NCI-H510A (cell line): ENCODE measurements at regions not wholly inside any gene's neighbourhood (a gene's known extent, or its start where the extent isn't known, plus 50 kb on each side); places are given as distances from the start of the nearest gene placed in this dataset.

Source experiments
- DNase-seq: peaks from one replicate; lab custom pipeline; 2025; lab: John Stamatoyannopoulos, UW

DNA sequence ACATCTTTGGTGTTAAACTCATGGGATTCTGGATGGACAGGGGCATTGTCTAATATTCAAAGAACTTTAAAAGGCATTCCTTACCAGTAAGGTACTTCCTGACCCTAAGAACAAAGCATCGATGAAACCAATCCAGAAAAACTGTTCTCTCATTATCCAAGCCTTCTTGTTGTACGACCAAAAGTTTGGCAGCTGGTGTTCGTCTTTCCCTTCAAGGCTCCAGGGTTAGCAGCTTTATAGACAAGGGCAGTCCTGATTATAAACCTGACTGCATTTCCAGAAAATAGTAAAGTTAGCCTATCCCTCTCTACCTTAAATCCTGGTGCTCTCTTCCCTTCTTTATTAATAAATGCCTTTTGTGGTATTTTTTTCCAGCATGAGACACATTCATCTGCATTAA lies 149.4 kb upstream of the MRPS30 start:
- no peak for DNase-seq

DNA sequence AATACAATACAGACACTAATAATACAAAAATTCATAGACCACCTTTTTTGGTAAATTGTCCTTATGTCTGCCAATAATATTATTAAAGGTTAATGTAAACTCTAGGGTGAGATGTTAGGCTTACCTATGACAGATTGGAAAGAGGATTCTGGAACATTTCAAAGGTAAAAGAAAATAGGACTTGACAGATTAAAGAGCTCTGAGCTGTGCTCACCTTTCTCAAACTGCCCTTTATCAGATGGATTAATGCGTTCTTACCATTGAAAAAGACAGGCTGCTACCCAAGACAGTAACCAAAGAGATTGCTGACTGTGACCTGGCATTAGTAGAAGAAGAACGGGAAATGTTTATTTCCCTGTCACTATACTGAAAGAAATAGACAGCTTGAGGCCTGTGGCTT lies 156.1 kb upstream of the MRPS30 start:
- DNase-seq: no peak

DNA sequence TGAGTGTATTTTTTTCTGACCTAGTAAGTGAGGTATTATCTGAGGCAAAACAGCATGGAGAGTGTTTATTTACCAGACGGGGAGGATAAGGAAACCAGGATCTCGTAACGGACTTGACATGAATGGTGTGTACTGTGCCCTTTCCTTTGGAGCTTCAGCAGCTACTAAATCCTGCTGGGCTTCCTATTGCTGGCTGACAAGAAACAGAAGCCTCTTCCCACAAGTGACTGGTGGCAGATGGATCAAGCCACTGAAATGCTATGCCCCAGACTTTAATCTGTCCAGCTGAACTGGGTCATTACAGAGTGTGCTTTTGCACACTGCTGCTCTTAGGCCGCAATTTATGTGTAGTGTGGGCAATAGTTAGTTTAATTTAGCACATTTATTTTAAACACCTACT lies 162.7 kb upstream of the MRPS30 start:
- no peak for DNase-seq

DNA sequence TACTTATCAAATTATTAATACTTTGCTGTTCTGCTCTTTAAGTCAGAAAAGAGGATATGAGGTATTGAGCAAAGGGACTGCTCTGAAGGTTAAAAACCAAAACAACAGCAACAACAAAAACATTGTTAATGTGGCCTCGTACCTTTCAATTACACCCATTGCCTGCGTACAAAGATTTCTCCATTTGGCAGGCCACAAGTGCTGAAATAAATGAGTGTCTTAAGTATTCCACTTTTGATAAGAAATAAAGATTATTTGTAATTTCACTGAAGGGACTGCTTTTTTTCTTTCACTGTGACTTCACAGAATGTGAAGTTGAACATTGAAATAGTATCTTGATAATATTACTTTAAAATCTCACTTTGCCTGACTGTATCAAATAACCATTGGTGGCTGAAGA lies 163.2 kb upstream of the MRPS30 start:
- no peak for DNase-seq

DNA sequence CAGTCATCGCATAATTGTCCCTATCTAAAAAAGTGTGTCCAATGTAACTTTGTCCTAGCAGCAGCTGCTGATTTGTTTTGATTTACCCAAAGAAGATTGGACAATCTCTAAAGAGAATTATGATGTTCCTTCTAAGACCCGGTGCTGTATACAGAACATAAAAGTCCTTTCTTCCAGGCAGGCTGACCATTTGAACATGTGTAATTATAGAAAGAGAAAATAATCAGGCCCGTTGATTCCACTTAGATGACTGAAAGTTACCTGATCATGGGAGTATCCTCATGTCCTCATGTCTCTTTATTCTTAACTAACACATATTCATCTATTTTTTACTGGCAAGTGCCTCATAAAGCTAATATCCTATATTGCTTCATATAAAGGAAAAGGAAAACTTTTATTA lies 164.1 kb upstream of the MRPS30 start:
- DNase-seq: no peak

DNA sequence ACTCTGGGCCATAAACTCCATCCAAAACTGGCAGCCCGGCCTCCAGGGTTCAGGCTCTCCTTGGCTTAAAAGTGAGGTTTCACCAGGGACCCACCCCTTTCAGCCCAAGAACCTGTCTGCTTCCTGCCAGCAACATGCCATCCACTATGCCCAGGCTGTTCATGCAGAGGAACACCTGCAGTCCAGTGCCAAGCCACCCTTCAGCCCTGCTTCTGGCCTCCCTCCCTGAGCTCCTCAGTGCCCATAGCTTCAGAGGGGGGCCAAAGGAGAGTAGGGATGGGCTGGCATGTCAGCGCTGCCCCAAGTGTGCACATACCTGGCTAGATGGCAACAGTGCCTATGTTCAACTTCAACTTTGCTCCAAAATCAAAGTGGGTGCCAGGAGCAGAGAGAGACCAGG lies 166.9 kb upstream of the MRPS30 start:
- DNase-seq: no peak

DNA sequence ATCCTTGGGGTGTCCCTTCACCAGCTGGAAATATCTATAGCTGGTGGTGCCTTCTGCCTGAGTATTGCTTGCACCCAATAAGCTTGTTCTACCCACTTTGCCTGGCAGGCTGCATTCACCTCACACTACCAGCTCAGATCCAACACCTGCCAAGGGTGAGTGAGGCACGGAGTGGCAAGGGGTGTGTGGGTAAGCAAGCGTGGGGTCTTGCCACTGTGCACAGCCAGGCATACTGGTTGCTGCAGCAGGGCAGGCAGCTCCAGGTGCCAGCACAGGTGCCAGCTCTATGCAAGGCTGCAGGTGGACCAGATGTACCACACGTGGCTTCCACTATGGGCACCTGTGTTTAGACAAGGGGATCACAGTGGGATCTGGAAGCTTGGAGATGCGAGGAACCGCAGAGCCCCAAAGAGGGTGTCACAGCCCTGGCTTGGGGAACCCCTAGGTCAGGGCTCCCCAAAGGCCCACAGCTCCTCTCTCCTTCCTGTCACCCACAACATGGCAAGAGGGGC lies 167.7 kb upstream of the MRPS30 start:
- DNase-seq: no peak

DNA sequence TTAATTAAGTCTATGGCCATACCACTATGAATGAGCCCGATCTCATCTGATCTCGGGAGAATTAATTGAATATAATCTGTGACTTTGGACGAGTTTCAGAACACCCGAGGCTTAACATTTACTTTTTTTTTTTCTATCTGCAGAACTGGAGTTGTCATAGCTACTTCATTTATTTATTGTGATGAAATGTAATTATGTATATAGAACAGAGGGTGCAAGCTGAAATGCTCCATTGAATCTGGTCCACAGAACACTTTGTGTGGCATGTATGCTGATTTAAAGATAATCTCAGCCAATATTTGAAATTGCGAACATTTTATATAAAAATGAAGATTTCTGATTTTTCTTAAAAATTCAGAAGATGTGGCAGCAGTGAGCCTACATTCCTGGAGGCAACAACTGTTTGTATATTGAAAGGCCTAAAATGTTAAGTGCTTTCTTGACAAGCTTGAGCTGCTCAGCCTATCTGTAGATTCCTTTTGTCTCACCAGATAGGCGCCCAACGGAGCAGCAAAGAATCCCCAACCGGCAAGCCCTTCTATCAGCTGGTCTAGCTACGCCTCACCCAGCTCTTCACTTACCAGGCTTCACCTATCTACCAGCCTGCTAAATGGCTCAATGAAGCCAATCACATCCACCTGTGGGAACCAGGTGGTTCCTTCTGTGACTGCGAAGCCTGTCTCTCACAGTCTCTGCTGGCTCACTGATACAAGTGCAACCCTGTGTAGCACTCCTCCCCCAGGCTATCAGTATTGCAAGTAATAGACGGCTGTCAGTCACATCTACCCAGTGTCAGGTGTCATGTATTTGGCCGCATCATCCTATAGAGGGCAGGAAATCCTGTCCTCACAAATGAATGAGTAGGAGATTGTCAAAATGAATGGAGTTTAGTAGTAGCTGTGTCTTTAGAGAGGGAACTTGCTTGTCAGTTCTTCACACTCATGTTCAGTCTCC lies 170.6 kb upstream of the MRPS30 start:
- no peak for DNase-seq

DNA sequence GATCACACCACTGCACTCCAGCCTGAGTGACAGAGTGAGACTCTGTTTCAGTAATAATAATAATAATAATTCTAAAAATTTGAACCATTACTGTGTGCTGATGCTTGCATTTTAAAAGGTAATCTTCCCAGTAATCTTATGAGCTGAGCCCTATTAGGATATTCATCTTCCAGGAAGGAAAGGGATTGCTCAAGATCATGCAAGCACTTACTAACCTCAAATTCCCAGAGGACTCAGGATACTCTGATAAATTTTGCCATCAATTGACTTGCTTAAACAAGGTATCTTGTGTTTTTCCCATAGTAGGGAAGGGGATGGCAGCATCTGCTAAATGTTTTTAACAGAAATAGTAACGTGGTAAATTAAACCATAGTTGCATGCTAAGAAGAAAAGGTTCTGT lies 176.4 kb upstream of the MRPS30 start:
- DNase-seq: no peak

DNA sequence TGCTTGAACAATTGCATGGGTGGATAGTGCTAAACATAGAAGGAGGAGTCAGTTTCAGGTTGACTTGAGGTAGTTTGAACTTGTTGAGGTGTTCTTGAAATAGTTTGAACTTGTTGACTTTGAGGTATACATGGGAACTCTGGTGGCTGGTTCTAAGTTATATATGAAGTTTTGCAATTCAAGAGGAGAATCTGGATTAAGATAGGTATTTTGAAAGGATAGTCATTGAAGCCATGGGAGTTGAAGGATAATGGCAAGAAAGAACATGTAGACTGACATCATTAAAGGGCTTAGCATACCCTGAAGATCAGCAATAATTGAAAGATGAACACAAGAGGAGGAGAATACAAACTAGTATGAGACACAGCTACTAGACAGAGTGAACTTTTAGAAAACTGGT lies 181.9 kb upstream of the MRPS30 start:
- no peak for DNase-seq

DNA sequence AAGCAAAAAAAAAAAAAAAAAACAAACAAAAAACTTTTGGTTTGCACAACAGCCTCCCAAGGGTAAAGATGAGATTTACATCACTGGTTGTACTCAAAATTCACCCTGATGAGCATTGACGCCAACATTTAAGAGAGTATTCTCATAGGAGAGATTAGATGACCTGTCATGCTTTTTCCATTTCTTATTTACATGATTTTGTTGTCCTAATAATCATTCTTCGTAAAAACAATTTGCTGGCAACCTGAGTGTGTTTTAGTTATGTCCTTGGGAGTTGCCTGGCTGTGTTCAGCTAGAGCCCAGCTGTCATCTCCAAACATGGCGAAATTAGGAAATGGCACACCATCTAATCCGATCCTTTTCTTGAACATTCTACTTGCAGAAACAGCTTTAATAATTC lies 186.4 kb upstream of the MRPS30 start:
- DNase-seq: no peak

DNA sequence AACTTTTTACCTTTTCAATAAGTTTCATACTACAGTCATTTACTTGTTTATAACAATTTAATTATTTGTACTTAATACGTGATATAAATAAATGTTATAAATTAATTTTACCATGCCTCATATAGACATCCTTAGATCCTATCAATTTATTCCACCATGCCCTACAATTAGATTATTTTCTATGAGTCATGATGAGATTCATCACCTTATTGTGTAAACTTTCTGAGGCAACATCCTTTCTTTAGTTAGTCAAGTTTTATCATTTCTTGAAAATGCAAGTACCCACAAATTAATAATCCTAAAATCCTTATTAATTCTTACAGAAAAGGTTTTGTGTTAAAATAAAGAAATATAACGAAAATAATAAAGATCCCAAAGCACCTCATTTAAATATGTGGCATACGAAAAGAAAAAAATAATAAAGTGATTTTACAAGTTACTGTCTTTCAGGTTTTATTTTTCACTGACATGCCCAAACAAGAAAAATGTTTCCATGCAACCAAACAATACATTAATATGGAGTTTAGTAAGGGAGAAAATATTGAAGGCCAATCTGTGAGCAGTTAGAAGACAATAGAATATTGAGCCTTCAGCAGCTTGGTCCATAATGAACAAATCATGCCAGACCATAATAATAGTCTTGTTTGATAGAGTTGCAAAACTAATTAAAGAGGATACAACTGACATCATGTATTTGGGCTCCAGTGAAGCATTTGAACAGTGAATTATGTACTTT lies 188.7 kb upstream of the MRPS30 start:
- DNase-seq: no peak

DNA sequence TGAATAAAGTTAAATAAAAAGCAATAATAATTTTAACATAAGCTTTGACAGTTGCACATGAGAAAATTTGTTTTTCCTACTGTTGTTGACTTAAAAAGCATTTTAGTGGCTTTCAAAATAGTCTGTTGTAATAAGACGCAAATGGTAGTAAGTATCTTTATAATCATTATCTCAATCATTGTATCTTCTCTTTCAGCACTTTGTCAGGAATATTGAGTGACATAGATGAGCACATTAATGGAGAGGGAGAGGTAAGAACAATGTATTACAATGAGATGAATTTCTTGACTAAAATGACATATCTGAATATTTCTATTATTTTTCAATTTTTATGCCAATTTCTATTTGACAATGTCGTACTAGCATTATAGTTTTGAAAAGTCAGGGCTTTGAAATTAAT lies 193.9 kb upstream of the MRPS30 start:
- DNase-seq: no peak

DNA sequence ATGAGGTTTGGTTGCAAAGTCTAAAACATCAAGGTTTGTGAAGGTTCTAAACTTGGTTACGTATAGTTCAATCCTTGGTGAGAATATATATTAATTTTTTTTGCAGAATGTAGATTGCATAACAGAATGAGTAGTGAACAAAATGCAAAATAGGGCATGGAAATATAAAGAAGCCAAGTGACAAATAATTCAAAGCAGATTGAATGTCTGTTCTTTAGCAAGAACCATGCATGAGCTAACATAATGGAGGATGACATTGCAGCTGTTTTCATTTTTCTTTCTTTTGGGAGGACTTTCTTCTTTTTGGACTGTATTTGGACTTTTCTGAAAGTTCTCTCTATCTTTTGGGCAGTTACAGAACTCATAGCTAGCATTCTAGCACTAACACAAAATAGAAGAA lies 194.8 kb upstream of the MRPS30 start:
- DNase-seq: no peak

DNA sequence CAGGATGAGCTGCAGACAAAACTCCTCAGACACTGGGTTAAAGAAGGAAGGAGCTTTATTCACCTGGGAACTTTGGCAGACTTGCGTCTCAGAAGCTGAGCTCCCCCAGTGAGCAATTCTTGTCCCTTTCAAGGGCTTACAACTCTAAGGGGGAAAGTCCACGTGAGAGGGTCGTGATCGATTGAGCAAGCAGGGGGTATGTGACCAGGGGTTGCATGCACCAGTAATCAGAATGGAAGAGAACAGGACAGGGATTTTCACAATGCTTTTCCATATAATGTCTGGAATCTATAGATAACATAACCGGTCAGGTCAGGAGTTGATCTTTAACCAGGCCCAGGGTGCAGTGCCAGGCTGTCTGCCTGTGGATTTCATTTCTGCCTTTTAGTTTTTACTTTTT lies 202.8 kb upstream of the MRPS30 start:
- no peak for DNase-seq

DNA sequence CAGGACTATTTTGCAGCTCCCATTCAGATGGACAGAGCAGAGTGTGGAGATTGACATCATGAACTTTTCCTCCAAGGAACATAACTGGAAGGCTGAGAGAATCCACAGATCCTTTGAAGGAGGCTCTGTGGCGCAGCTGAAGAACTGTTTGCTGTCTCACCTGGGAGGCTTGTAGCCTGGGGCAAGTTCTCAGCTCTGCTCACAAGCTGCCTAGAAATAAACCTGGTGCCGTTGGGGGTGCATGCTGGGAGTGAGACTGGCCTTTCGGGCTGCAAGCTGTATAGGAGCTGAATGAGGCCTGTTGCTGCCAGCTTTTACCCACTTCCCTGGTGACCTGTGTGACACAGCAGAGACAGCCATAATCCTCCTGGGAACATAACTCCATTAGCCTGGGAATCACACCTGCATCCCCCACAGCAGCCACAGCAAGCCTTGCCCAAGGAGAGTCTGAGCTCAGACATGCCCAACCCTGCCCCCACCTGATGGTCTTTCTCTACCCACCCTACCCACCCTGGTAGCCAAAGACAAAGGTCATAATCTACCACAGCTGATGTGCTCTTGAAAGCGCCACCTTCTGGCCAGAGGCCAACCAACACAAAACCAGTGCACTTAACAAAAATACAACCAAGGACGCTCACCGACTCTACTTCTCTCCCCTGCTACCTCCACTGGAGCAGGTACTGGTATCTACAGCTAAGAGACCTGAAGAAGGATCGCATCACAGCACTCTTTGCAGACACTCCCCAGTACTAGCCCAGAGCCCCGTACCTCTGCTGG lies 205.1 kb upstream of the MRPS30 start:
- no peak for DNase-seq

DNA sequence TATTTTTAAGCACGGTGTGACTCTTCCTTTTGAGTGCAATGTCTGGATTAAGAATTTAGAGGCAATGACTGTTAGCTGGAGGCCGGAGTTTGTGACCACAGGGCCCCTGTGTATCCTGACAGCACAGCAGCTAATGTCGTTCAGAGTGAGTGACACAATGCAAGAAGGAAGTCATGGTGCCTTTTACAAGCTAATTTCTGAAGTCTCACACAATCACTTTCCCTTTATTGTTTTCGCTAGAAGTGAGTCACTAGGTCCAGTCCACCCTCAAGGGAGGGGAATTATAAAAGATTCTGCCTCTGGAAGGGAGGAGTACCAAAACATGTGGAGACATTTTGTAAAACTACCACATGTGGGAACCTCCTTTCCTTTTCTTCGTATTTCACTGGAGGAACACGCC lies 185.5 kb upstream of the FGF10 start:
- DNase-seq: no peak

DNA sequence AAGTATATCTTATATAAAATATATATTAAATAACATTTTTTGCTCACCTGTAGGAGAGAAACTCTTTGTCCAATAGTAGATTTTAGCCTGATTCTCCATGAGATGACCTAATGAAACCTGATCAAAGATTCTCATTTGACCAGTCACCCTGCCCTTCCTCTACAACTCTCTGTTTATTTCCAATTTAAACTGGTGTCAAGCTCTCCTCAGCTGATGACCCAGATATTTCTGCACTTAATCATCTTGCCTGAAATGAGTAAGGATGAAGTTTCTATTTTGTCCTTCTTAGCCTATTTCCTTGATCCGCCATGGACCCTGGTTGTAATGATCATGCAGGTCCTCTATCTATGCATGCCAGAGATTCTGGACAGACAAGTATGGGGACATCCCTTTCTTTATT lies 179.3 kb upstream of the FGF10 start:
- no peak for DNase-seq

DNA sequence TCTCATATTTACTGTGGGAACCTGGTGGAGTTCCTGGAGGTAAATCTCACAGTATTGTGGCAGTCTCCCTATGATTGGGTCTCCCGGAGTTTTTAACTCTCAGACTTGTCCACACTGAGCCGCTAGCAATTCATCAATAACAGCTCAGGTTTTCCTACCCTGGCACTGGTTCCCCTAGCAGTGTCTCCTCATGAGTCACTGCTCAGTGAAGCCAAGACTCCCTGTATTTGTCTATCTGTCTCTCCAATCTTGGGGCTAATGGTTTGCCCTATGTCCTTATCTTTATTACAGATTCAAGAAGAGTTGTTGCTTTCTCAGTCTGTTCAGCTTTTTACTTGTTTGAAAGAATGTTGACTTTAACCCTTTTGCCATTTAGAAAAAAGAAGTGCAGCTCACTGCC lies 176.7 kb upstream of the FGF10 start:
- DNase-seq: no peak

DNA sequence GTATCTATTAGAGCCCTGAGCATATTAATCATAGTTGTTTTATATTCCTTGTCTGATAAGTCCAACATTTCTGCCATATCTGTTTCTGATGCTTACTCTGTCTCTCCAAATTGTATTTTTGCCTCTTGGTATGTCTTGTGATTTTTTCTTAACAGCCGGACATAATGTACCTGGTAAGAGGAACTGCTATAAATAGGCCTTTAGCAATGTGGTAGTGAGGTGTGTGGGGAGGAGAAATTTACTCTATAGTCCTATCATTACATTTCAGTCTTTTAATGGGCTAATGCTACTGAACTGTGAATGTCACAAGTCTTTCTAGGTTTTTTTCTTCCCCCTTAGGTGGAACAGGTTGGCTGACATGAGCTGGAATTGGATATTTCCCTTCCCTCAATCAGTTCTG lies 176.1 kb upstream of the FGF10 start:
- DNase-seq: no peak

DNA sequence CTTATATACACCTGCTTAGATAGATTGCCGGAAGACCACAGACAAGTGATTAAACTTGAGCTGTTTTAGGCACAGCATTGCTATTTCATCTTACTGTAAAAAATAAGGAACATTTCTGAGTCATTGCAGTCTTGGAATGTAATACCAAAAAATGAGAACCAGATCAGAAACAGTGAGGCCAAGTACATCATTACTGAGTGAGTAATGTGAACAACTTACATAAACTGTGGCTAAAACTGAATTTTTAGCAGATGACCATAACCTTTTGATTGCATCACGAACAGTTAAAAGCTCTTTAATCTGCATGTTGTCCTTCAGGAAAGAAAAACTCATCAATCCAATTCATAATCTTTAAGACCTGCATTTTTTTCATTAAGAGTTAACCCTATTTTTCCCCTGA lies 157.1 kb upstream of the FGF10 start:
- DNase-seq: no peak

DNA sequence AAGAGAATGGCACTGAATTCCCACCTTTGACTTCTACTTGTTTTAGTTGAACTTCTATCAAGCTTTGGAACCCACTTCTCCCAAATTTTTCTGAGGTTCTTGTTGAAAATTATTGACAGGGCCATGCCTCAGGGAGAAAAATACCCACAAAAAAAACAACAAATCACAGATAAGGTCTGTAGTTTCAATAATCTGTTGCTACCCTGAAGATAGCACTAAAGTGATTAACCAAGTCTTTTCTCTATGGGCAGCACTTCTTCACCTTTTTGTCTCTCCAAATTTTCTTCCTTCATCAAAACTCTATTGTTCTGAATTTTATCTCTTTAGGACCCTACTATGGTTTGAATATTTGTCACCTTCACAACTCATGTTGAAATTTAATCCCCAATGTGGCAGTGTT lies 154.3 kb upstream of the FGF10 start:
- DNase-seq: no peak

DNA sequence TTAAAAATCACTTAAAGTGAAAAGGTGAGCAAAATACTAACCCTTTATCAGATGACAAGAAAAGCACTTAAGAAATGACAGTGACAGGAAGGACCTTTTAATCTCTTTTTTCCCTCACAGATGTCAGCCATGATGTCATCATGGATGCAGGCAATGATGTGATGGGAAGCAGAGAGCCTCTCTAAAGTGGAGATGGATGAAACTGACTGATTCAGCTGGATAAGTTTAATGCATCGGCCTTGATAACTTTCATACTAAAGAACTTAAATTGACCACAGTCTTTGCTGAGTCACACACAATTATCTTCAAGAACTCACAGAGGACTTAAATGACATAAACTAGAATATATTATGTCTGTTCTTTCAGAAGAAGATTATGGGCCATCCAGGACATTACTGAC lies 153.2 kb upstream of the FGF10 start:
- no peak for DNase-seq
